GM12801 (cell line): ENCODE measurements at regions not wholly inside any gene's neighbourhood (a gene's known extent, or its start where the extent isn't known, plus 50 kb on each side); places are given as distances from the start of the nearest gene placed in this dataset.

Experiments used
- CTCF ChIP-seq: IDR thresholded peaks from one replicate; pipeline ENCODE4 v1.5.1; 2011; ENCODE audit warnings: control low read depth; ENCODE audit not compliant: insufficient read length; ENCODE audit errors: extremely low read depth

- no peak for TF ChIP-seq CTCF
These were observed 642.7 kb upstream of the ARGLU1 start for GRCh38 chr13:107210723-107211030.

GRCh38 chr13:107209824-107210722, 642.1 kb upstream of the ARGLU1 start:
- TF ChIP-seq CTCF: no peak

GRCh38 chr13:107208889-107209288, 641.0 kb upstream of the ARGLU1 start:
- TF ChIP-seq CTCF: no peak

GRCh38 chr13:107205318-107206104, 637.6 kb upstream of the ARGLU1 start:
- TF ChIP-seq CTCF: no peak

- no peak for TF ChIP-seq CTCF
These were observed 635.4 kb upstream of the ARGLU1 start for GRCh38 chr13:107203146-107203847.

- no peak for TF ChIP-seq CTCF
These were observed 634.6 kb upstream of the ARGLU1 start for GRCh38 chr13:107202371-107203023.

GRCh38 chr13:107200491-107200890, 632.6 kb upstream of the ARGLU1 start:
- no peak for TF ChIP-seq CTCF
